Endothelial cell of umbilical vein (primary cell): ENCODE measurements at regions not wholly inside any gene's neighbourhood (a gene's known extent, or its start where the extent isn't known, plus 50 kb on each side); places are given as distances from the start of the nearest gene placed in this dataset.

ENCODE experiments used
- BruUV-seq: library from RNA; stranded (reverse); fragments of 400-500 nt; replicated peaks from 2 replicates; lab custom pipeline; 2021; lab: Mats Ljungman, UMichigan
- CTCF ChIA-PET: fragments of 300-600, 350-600 bp; sonication (Branson Sonifier 250); formaldehyde crosslinking; loops from one replicate; lab custom pipeline; 2021; ENCODE audit warnings: antibody characterized with exemption, inconsistent platforms; lab: Charles Lee
- POLR2A ChIA-PET: fragments of 300-600, 350-600 bp; sonication (Branson Sonifier 250); formaldehyde crosslinking; loops from one replicate; lab custom pipeline; 2021; ENCODE audit warnings: antibody characterized with exemption, inconsistent platforms; lab: Charles Lee
- DNase-seq: peaks from one replicate; pipeline ENCODE4 v3.0.0-alpha.2; 2011; ENCODE audit warnings: low read depth, low spot score
- FAIRE-seq: peaks from 2 replicates; lab custom pipeline; 2011; peaks lifted over from hg19 to GRCh38; lab: Jason Lieb, UNC
- H2AFZ ChIP-seq: 2 replicates; pipeline ENCODE4 v1.6.0; 2012; ENCODE audit warnings: low read depth, low read length, control low read depth, inconsistent platforms
- H3K27ac ChIP-seq: 2 replicates; pipeline ENCODE4 v1.5.1; 2011; ENCODE audit warnings: low read depth, mild to moderate bottlenecking, control low read depth, low read length, moderate library complexity; ENCODE audit not compliant: insufficient read depth
- H3K27me3 ChIP-seq, 2 experiments: 2 replicates each; pipeline versions ENCODE4 v1.6.0 to v1.6.1; 2011; ENCODE audit warnings: low read length in 2 of 2, mixed read lengths in 1 of 2; ENCODE audit not compliant: control insufficient read depth in 2 of 2, insufficient read depth in 2 of 2
- H3K36me3 ChIP-seq, 2 experiments: 2 replicates in 1 of 2; 3 replicates in 1 of 2; pipeline ENCODE4 v1.5.1; 2011; ENCODE audit warnings: low read length in 2 of 2, mild to moderate bottlenecking in 1 of 2, moderate library complexity in 1 of 2; ENCODE audit not compliant: control insufficient read depth in 2 of 2, insufficient read depth in 2 of 2; ENCODE audit errors: extremely low read depth in 1 of 2
- H3K4me1 ChIP-seq: 3 replicates; pipeline ENCODE4 v1.5.1; 2011; ENCODE audit warnings: mild to moderate bottlenecking, low read length; ENCODE audit not compliant: control insufficient read depth, insufficient read depth; ENCODE audit errors: extremely low read depth
- H3K4me2 ChIP-seq: 2 replicates; pipeline ENCODE4 v1.6.1; 2011; ENCODE audit warnings: low read length, control low read depth, mixed read lengths; ENCODE audit not compliant: insufficient read depth
- H3K4me3 ChIP-seq, 3 experiments: fragments of 200-600 bp in 1 of 3; sonication (generic), shearing (Covaris generic) in 1 of 3; replicated peaks in 1 of 3; 2 replicates each; pipeline ENCODE4 v1.5.1; 2011 to 2016; ENCODE audit warnings: control low read depth in 3 of 3, low read length in 3 of 3, mild to moderate bottlenecking in 2 of 3, inconsistent platforms in 1 of 3, low read depth in 1 of 3, moderate library complexity in 1 of 3; ENCODE audit not compliant: insufficient read depth in 1 of 3
- H3K79me2 ChIP-seq: 2 replicates; pipeline ENCODE4 v1.6.0; 2012; ENCODE audit warnings: low read length, inconsistent platforms; ENCODE audit not compliant: control insufficient read depth, insufficient read depth
- H3K9ac ChIP-seq: replicated peaks from 2 replicates; pipeline ENCODE3; 2011; ENCODE audit warnings: low read length, control low read depth; ENCODE audit not compliant: insufficient read depth; ENCODE audit errors: extremely low read depth
- H3K9me1 ChIP-seq: replicated peaks from 3 replicates; pipeline ENCODE4 v1.6.0; 2011; ENCODE audit warnings: mild to moderate bottlenecking, low read length; ENCODE audit not compliant: control insufficient read depth, insufficient read depth; ENCODE audit errors: extremely low read depth
- H3K9me3 ChIP-seq: replicated peaks from 2 replicates; pipeline ENCODE4 v1.5.1; 2012; ENCODE audit warnings: low read length, inconsistent platforms; ENCODE audit not compliant: control insufficient read depth, insufficient read depth
- H4K20me1 ChIP-seq: replicated peaks from 2 replicates; pipeline ENCODE3; 2011; ENCODE audit warnings: mild to moderate bottlenecking, low read length; ENCODE audit not compliant: control insufficient read depth, insufficient read depth; ENCODE audit errors: extremely low read depth
- CTCF ChIP-seq, 2 donors: IDR thresholded peaks; 1 replicate in 1 of 2; 2 replicates in 1 of 2; pipeline ENCODE4 v1.5.1; 2011; ENCODE audit warnings: low read length in 2 of 2, mild to moderate bottlenecking in 2 of 2, moderate library complexity in 2 of 2, control low read depth in 1 of 2, inconsistent platforms in 1 of 2, low read depth in 1 of 2; ENCODE audit not compliant: insufficient read depth in 1 of 2; ENCODE audit errors: extremely low read depth in 1 of 2
- EZH2 ChIP-seq: IDR thresholded peaks from 2 replicates; pipeline ENCODE4 v1.6.1; 2012; ENCODE audit warnings: borderline replicate concordance, low read depth, mild to moderate bottlenecking, moderate library complexity, low read length, inconsistent platforms; ENCODE audit not compliant: severe bottlenecking
- FOS ChIP-seq: IDR thresholded peaks from 2 replicates; pipeline ENCODE4 v1.6.1; 2011; ENCODE audit warnings: mild to moderate bottlenecking, low read length, moderate library complexity, borderline replicate concordance; ENCODE audit not compliant: insufficient read depth
- GATA2 ChIP-seq: IDR thresholded peaks from 2 replicates; pipeline ENCODE4 v1.7.0; 2011; ENCODE audit warnings: low read depth, mild to moderate bottlenecking, moderate library complexity, mixed read lengths, low read length; ENCODE audit not compliant: insufficient read length, insufficient read depth
- JUN ChIP-seq: IDR thresholded peaks from 2 replicates; pipeline ENCODE4 v1.6.1; 2011; ENCODE audit warnings: borderline replicate concordance, low read depth; ENCODE audit not compliant: insufficient read length, insufficient read depth
- MAX ChIP-seq: IDR thresholded peaks from 2 replicates; pipeline ENCODE4 v1.6.1; 2011; ENCODE audit not compliant: insufficient read depth, insufficient read length
- MYC ChIP-seq: IDR thresholded peaks from one replicate; pipeline ENCODE4 v1.6.1; 2011; ENCODE audit warnings: mild to moderate bottlenecking, low read depth, low read length
- POLR2A ChIP-seq: IDR thresholded peaks from 2 replicates; pipeline ENCODE4 v1.6.1; 2012; ENCODE audit warnings: low read depth, mild to moderate bottlenecking, control low read depth, low read length
- POLR2AphosphoS5 ChIP-seq: IDR thresholded peaks from 2 replicates; pipeline ENCODE4 v1.6.1; 2012; ENCODE audit warnings: low read depth, mild to moderate bottlenecking, control low read depth, low read length, moderate library complexity; ENCODE audit not compliant: insufficient read depth
- dilution Hi-C: fragments of 300-500 bp; cut with MboI; formaldehyde crosslinking; loops from one replicate; pipeline ENCODE4 v1.15.0; 2019; ENCODE audit warnings: low sequenced_read_pairs; ENCODE audit not compliant: extremely low pct_ligation_motif_present
- intact Hi-C: fragments of 100-400 bp; cut with micrococcal nuclease; formaldehyde crosslinking; loops from one replicate; pipeline ENCODE4 v1.10.0; 2022

- Histone ChIP-seq H3K36me3 (no peaks in the 10 kb centered on the region), H3K9me3 (no peaks in the 10 kb centered on the region), H3K27me3 (no peaks in the 10 kb centered on the region), H3K9me1 (no peaks in the 10 kb centered on the region), H3K79me2 (no peaks in the 10 kb centered on the region), H3K27ac (no peak overlapping the region), H3K4me3 (no peak overlapping the region), H3K9ac (no peak overlapping the region), H2AFZ (no peak overlapping the region), H4K20me1 (no peaks in the 10 kb centered on the region), H3K4me2 (no peak overlapping the region), H3K4me1 (no peaks in the 10 kb centered on the region)
- TF ChIP-seq EZH2: no peak
- TF ChIP-seq GATA2: no peak
- TF ChIP-seq POLR2A: no peak
- no peak for TF ChIP-seq MAX
- no peak for TF ChIP-seq MYC
- TF ChIP-seq CTCF (IDR thresholded peaks at IDR 0.05; ENCODE audit: extremely low read depth in 1 of 2, insufficient read depth in 1 of 2, low read depth in 1 of 2, low read length in 2 of 2): no peak
- no peak for TF ChIP-seq JUN
- no peak for TF ChIP-seq POLR2AphosphoS5
- TF ChIP-seq FOS: no peak
- DNase-seq: no peak
- intact Hi-C loops (no loop called here), dilution Hi-C loops (no loop called here)
- CTCF ChIA-PET: no interaction called here
- BruUV-seq: no TSS peak
- FAIRE-seq: no peak
- POLR2A ChIA-PET: no interaction called here
Observed at GRCh38 chr3:144458283-144458682, 486.7 kb downstream of the DIPK2A start.
